A673 (cell line): ENCODE measurements at regions not wholly inside any gene's neighbourhood (a gene's known extent, or its start where the extent isn't known, plus 50 kb on each side); places are given as distances from the start of the nearest gene placed in this dataset.

Source experiments
- BruUV-seq: library from RNA; stranded (reverse); fragments of 400-500 nt; replicated peaks from 2 replicates; lab custom pipeline; 2021; lab: Mats Ljungman, UMichigan
- CTCF ChIA-PET: fragments of 300-600 bp; sonication (Branson Sonifier 250); formaldehyde crosslinking; loops from one replicate; lab custom pipeline; 2022; ENCODE audit warnings: antibody characterized with exemption; lab: Charles Lee
- POLR2A ChIA-PET: fragments of 300-600 bp; sonication (Branson Sonifier 250); formaldehyde crosslinking; loops from one replicate; lab custom pipeline; 2022; ENCODE audit warnings: antibody characterized with exemption; ENCODE audit not compliant: low non-redundant PET; lab: Charles Lee
- DNase-seq: peaks from one replicate; pipeline ENCODE4 v3.0.0-alpha.2; 2015; ENCODE audit warnings: low spot score
- H3K27ac ChIP-seq: fragments of 200-600 bp; sonication (generic); 2 replicates; pipeline ENCODE4 v1.5.1; 2016; ENCODE audit warnings: mixed run types, low read depth, mild to moderate bottlenecking, mixed read lengths, antibody characterized with exemption, low read length; ENCODE audit not compliant: poor library complexity, severe bottlenecking
- H3K27me3 ChIP-seq: fragments of 200-600 bp; sonication (generic); replicated peaks from 2 replicates; pipeline ENCODE4 v1.6.1; 2017; ENCODE audit warnings: mixed run types, low read depth, mild to moderate bottlenecking, mixed read lengths, antibody characterized with exemption, low read length; ENCODE audit not compliant: insufficient read depth, poor library complexity
- H3K36me3 ChIP-seq: fragments of 200-600 bp; sonication (generic); 2 replicates; pipeline ENCODE4 v1.6.1; 2016; ENCODE audit warnings: mixed run types, mild to moderate bottlenecking, mixed read lengths, antibody characterized with exemption, low read length; ENCODE audit not compliant: insufficient read depth, poor library complexity, severe bottlenecking
- H3K4me1 ChIP-seq: fragments of 200-600 bp; sonication (generic); 2 replicates; pipeline ENCODE4 v1.6.1; 2017; ENCODE audit warnings: mixed run types, mild to moderate bottlenecking, mixed read lengths, antibody characterized with exemption, low read length; ENCODE audit not compliant: insufficient read depth, poor library complexity, severe bottlenecking
- H3K4me3 ChIP-seq: fragments of 200-600 bp; sonication (generic); 2 replicates; pipeline ENCODE4 v1.5.1; 2016; ENCODE audit warnings: low read depth, mixed run types, mild to moderate bottlenecking, mixed read lengths, low read length; ENCODE audit not compliant: poor library complexity, severe bottlenecking
- H3K9me3 ChIP-seq: fragments of 200-600 bp; sonication (generic); 2 replicates; pipeline ENCODE4 v1.6.1; 2016; ENCODE audit warnings: mixed run types, low read depth, mild to moderate bottlenecking, mixed read lengths, antibody characterized with exemption, low read length; ENCODE audit not compliant: poor library complexity, severe bottlenecking
- CTCF ChIP-seq: fragments of 300-800, 200-600 bp; sonication (generic); conservative IDR thresholded peaks from 2 replicates; pipeline ENCODE4 v1.5.1; 2017; ENCODE audit warnings: low read depth, mild to moderate bottlenecking, antibody characterized with exemption, low read length, moderate library complexity, mixed read lengths
- EZH2 ChIP-seq: fragments of 200-600 bp; sonication (generic); IDR thresholded peaks from 2 replicates; pipeline ENCODE4 v1.6.1; 2017; ENCODE audit warnings: borderline replicate concordance, low read depth, mild to moderate bottlenecking, mixed read lengths, antibody characterized with exemption, low read length; ENCODE audit not compliant: poor library complexity, severe bottlenecking
- intact Hi-C: fragments of 100-400 bp; cut with micrococcal nuclease; formaldehyde crosslinking; loops from one replicate; pipeline ENCODE4 v1.10.0; 2022; ENCODE audit not compliant: unreplicated experiment

GRCh38 chr20:50406610-50407136 is 103.5 kb upstream of the PTPN1 start:
- intact Hi-C loops = no loop called here
- no peaks in the 10 kb centered on the region for H3K9me3 ChIP-seq
- H3K4me3 ChIP-seq = no peak overlapping the region
- no peaks in the 10 kb centered on the region for H3K27me3 ChIP-seq
- H3K27ac ChIP-seq = no peak overlapping the region
- no peaks in the 10 kb centered on the region for H3K4me1 ChIP-seq
- CTCF ChIA-PET = no interaction called here
- DNase-seq = no peak
- TF ChIP-seq EZH2 (no peak), CTCF (no peak)
- POLR2A ChIA-PET = interaction anchor here (0.6 kb wide), 1 partner anchor 24 kb away, joined by 3 read pairs; no protein-coding TSS in a partner anchor
- no peaks in the 10 kb centered on the region for H3K36me3 ChIP-seq
- BruUV-seq = no TSS peak

- POLR2A ChIA-PET = no interaction called here
Observed at GRCh38 chr20:50408526-50409364, 101.4 kb upstream of the PTPN1 start.

GRCh38 chr20:50409495-50409894 is 100.7 kb upstream of the PTPN1 start:
- TF ChIP-seq CTCF = no peak
- no peak for TF ChIP-seq EZH2
- Histone ChIP-seq H3K4me3 (no peak overlapping the region), H3K36me3 (no peaks in the 10 kb centered on the region), H3K9me3 (no peaks in the 10 kb centered on the region), H3K27me3 (no peaks in the 10 kb centered on the region), H3K4me1 (no peaks in the 10 kb centered on the region), H3K27ac (no peak overlapping the region)
- no TSS peak for BruUV-seq
- ChIA-PET CTCF (no interaction called here), POLR2A (no interaction called here)
- DNase-seq = no peak
- intact Hi-C loops = no loop called here

More at GRCh38 chr20:50408526-50409364, 101.4 kb upstream of the PTPN1 start:
- intact Hi-C loops = no loop called here
- Histone ChIP-seq H3K36me3 (no peaks in the 10 kb centered on the region), H3K27me3 (no peaks in the 10 kb centered on the region), H3K4me1 (no peaks in the 10 kb centered on the region), H3K27ac (no peak overlapping the region), H3K4me3 (no peak overlapping the region), H3K9me3 (no peaks in the 10 kb centered on the region)
- no peak for DNase-seq
- CTCF ChIA-PET = no interaction called here
- no TSS peak for BruUV-seq
- no peak for TF ChIP-seq CTCF
- no peak for TF ChIP-seq EZH2
